Smooth muscle cell (in vitro differentiated cells): ENCODE measurements at regions not wholly inside any gene's neighbourhood (a gene's known extent, or its start where the extent isn't known, plus 50 kb on each side); places are given as distances from the start of the nearest gene placed in this dataset.
"Not testable (repeated sequence)": the region's sequence is repeated elsewhere in the genome, so short reads cannot be mapped to it uniquely, and the experiment has no call there.

ENCODE experiments used
- DNase-seq: peaks from one replicate; lab custom pipeline; 2025; ENCODE audit not compliant: unreplicated experiment; lab: John Stamatoyannopoulos, UW
- H2AFZ ChIP-seq: fragments of 200-600 bp; sonication (generic); 2 replicates; pipeline ENCODE4 v1.6.0; 2016; ENCODE audit warnings: antibody characterized with exemption, low read depth, mild to moderate bottlenecking
- H3F3A ChIP-seq: fragments of 200-600 bp; sonication (generic); 2 replicates; pipeline ENCODE4 v1.6.0; 2017; ENCODE audit warnings: antibody characterized with exemption, low read depth
- H3K27ac ChIP-seq: fragments of 200-600 bp; sonication (generic); 2 replicates; pipeline ENCODE4 v1.5.1; 2016; ENCODE audit warnings: low read depth, mild to moderate bottlenecking
- H3K27me3 ChIP-seq: fragments of 200-600 bp; sonication (generic); 2 replicates; pipeline ENCODE4 v1.6.1; 2016; ENCODE audit warnings: low read depth, mild to moderate bottlenecking
- H3K36me3 ChIP-seq: fragments of 200-600 bp; sonication (generic); 2 replicates; pipeline ENCODE4 v1.5.1; 2016; ENCODE audit warnings: low read depth
- H3K4me1 ChIP-seq: fragments of 200-600 bp; sonication (generic); 2 replicates; pipeline ENCODE4 v1.5.1; 2016; ENCODE audit warnings: low read depth
- H3K4me2 ChIP-seq: fragments of 200-600 bp; sonication (generic); 2 replicates; pipeline ENCODE4 v1.6.0; 2016; ENCODE audit warnings: mild to moderate bottlenecking
- H3K4me3 ChIP-seq: fragments of 200-600 bp; sonication (generic); 2 replicates; pipeline ENCODE4 v1.5.1; 2016; ENCODE audit warnings: mild to moderate bottlenecking
- H3K79me2 ChIP-seq: fragments of 200-600 bp; sonication (generic); 2 replicates; pipeline ENCODE4 v1.6.0; 2016; ENCODE audit warnings: low read depth, mild to moderate bottlenecking
- H3K9ac ChIP-seq: fragments of 200-600 bp; sonication (generic); 2 replicates; pipeline ENCODE4 v1.6.0; 2016; ENCODE audit warnings: low read depth
- H3K9me3 ChIP-seq: fragments of 200-600 bp; sonication (generic); replicated peaks from 2 replicates; pipeline ENCODE4 v1.5.1; 2016; ENCODE audit warnings: low read depth
- H4K20me1 ChIP-seq: fragments of 200-600 bp; sonication (generic); 2 replicates; pipeline ENCODE4 v1.6.0; 2016; ENCODE audit warnings: low read depth
- WGBS: methylation state at CpG from one replicate; pipeline ENCODE4 v1.1.7; 2016; ENCODE audit warnings: low lambda C conversion rate; 5-methylcytosine and 5-hydroxymethylcytosine counted together
- TF ChIP-seq, protein P1 (sequence below): fragments of 200-600 bp; sonication (generic); IDR thresholded peaks from 2 replicates; pipeline ENCODE4 v1.5.1; 2017; ENCODE audit warnings: borderline replicate concordance, mild to moderate bottlenecking, antibody characterized with exemption; ENCODE audit not compliant: insufficient read depth, poor library complexity, severe bottlenecking

DNA sequence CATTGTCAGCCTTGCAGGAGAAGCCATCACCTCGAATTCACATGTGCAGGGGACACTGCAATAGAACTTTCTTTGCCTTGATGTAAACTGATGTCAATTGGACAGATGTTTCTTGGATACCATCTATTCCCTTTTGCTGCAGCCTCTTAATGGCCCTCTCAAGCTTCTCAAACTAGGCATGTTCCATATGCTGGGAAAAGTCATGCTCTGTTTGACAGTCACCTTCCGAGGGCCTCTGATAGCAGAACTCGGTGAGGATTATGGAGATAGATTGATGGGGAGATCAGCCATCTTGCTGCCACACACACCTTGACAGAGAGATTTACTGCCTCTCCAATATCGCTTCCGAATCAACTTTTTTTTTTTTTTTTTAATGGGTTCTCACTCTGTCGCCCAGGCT lies 145.8 kb upstream of the NUDT4 start:
- H3K79me2 ChIP-seq: no peaks in the 10 kb centered on the region
- no peak for DNase-seq

DNA sequence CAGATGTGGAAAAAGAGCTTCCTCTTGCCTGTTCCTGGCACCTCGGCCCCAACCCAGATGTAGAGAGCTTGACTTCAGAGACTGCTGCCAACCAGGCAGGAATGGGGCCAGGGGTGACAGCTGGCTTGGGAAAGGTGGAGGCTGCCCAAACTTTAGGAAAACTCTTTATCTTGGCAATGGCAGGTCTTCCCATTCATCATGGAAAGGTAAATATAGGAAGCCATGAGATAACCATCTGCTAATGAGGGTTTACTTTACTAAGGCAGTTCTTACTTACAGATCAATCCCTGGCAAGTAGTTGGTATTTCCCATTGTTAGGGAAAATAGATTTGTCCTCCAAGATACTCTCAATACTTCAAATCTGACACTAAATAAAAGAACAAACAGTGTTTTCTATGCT lies 143.1 kb upstream of the NUDT4 start:
- TF ChIP-seq, protein P1, sequence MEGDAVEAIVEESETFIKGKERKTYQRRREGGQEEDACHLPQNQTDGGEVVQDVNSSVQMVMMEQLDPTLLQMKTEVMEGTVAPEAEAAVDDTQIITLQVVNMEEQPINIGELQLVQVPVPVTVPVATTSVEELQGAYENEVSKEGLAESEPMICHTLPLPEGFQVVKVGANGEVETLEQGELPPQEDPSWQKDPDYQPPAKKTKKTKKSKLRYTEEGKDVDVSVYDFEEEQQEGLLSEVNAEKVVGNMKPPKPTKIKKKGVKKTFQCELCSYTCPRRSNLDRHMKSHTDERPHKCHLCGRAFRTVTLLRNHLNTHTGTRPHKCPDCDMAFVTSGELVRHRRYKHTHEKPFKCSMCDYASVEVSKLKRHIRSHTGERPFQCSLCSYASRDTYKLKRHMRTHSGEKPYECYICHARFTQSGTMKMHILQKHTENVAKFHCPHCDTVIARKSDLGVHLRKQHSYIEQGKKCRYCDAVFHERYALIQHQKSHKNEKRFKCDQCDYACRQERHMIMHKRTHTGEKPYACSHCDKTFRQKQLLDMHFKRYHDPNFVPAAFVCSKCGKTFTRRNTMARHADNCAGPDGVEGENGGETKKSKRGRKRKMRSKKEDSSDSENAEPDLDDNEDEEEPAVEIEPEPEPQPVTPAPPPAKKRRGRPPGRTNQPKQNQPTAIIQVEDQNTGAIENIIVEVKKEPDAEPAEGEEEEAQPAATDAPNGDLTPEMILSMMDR: no peak
- H3K27ac ChIP-seq: no peak overlapping the region
- H3K36me3 ChIP-seq: no peaks in the 10 kb centered on the region
- H3K4me1 ChIP-seq: no peaks in the 10 kb centered on the region
- H2AFZ ChIP-seq: no peak overlapping the region
- no peak overlapping the region for H3K9ac ChIP-seq
- WGBS: 92% methylated on average over 1 of the region's 1 CpG
- no peaks in the 10 kb centered on the region for H3K79me2 ChIP-seq
- H3K27me3 ChIP-seq: no peaks in the 10 kb centered on the region
- H4K20me1 ChIP-seq: no peaks in the 10 kb centered on the region
- DNase-seq: no peak
- H3K4me2 ChIP-seq: no peak overlapping the region
- H3K9me3 ChIP-seq: no peaks in the 10 kb centered on the region
- H3K4me3 ChIP-seq: no peak overlapping the region
- no peaks in the 10 kb centered on the region for H3F3A ChIP-seq

More for the DNA sequence above, 145.8 kb upstream of the NUDT4 start:
- TF ChIP-seq, protein P1: no peak
- Histone ChIP-seq H3K9me3 (no peaks in the 10 kb centered on the region), H3K9ac (no peak overlapping the region), H3K36me3 (no peaks in the 10 kb centered on the region), H3F3A (peaks cover 3% of the 10 kb centered on the region), H2AFZ (no peak overlapping the region), H3K4me2 (no peak overlapping the region), H3K4me3 (no peak overlapping the region), H3K27me3 (no peaks in the 10 kb centered on the region), H3K4me1 (no peaks in the 10 kb centered on the region), H3K27ac (no peak overlapping the region), H4K20me1 (no peaks in the 10 kb centered on the region)
- 95% methylated on average over 6 of the region's 6 CpGs for WGBS

DNA sequence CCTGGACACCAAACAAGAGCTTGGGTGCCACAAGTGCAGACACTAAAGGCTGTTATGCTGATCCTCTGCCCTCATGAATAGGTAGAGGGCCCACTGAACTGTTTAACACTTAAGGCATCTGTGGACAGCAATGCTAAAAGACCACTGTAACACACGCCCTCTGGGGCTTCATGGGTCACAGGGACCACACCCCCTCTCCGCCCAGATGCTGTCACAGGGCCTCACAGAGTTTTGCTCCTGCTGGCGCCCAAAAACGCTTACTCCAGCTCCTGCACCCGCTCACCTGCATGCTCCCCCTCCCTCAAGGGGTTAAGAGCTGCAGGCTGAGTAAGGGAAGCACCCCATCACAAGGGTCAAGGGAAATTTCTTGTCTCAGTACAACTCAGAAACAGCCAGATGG lies 141.8 kb upstream of the NUDT4 start:
- no peaks in the 10 kb centered on the region for H3K9me3 ChIP-seq
- H3K4me1 ChIP-seq: no peaks in the 10 kb centered on the region
- no peak for DNase-seq
- H3K4me3 ChIP-seq: no peak overlapping the region
- H3F3A ChIP-seq: no peaks in the 10 kb centered on the region
- 95% methylated on average over 5 of the region's 5 CpGs for WGBS
- H2AFZ ChIP-seq: no peak overlapping the region
- no peaks in the 10 kb centered on the region for H3K79me2 ChIP-seq
- H3K27ac ChIP-seq: no peak overlapping the region
- TF ChIP-seq, protein P1: no peak
- no peak overlapping the region for H3K4me2 ChIP-seq
- H3K9ac ChIP-seq: no peak overlapping the region
- H4K20me1 ChIP-seq: no peaks in the 10 kb centered on the region
- no peaks in the 10 kb centered on the region for H3K36me3 ChIP-seq
- no peaks in the 10 kb centered on the region for H3K27me3 ChIP-seq

DNA sequence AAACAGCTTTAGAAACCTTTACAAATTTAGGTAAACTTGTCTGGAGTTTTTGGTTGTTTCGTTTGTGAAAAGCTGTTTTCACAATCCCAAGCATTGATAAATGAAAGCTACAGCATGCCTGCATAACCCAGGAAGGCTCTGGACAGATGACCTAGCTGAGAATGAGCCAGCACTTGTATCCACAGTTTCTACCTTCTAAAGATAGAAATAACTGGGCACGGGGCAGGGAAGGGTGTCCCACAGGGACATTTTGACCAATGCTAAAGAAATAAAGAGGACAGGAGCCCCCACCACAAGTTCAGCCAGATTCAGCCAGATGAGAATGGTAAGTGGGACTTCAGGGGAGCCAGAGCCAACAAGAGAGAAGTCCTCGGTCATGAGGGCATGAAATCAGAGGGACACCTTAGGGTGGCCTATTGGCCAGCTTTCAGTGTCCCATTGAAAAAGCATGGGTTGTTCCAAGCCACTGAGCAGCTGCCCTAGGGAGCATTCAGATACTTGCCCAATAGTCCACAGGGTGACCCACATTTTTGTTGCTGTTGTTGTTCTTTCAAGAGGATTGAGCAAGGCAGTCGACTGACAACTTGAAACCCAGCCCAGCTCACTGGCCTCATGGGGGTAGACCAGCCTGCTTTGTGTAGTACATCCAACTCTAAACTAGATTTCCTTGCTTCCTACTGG lies 140.3 kb upstream of the NUDT4 start:
- no peaks in the 10 kb centered on the region for H3K4me1 ChIP-seq
- H3K9ac ChIP-seq: no peak overlapping the region
- H3K27ac ChIP-seq: no peak overlapping the region
- no peaks in the 10 kb centered on the region for H3K79me2 ChIP-seq
- WGBS: 95% methylated on average over 4 of the region's 4 CpGs
- no peak overlapping the region for H3K4me2 ChIP-seq
- no peaks in the 10 kb centered on the region for H3F3A ChIP-seq
- no peaks in the 10 kb centered on the region for H3K27me3 ChIP-seq
- TF ChIP-seq, protein P1: no peak
- no peaks in the 10 kb centered on the region for H3K36me3 ChIP-seq
- no peak overlapping the region for H3K4me3 ChIP-seq
- H4K20me1 ChIP-seq: no peaks in the 10 kb centered on the region
- no peaks in the 10 kb centered on the region for H3K9me3 ChIP-seq
- H2AFZ ChIP-seq: no peak overlapping the region
- no peak for DNase-seq

DNA sequence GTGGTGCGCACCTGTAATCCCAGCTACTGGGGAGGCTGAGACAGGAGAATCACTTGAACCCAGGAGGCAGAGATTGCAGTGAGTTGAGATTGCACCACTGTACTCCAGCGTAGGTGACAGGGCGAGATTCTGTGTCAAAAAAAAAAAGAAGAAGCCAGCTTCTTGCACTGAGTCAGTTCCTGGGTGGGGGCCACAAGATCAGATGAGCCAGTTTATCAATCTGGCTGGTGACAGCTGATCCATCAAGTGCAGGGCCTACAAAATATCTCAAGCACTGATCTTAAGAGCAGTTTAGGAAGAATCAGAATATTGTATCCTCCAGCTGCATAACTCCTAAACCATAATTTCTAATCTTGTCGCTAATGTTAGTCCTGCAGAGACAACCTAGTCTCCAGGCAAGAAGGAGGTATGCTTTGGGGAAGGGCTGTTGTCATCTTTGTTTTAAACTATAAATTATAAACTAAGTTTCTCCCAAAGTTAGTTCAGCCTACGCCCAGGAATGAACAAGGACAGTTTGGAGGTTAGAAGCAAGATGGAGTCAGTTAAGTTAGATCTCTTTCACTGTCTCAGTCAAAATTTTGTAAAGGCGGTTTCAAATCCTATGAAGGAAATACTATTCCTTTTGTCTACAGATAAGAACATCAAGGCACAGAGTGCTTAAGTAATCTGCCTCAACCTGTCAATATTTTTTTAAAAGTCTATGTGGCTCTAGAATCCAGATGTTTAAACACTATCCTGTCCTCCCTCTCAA lies 139.0 kb upstream of the NUDT4 start:
- not testable (repeated sequence) for H3K9ac ChIP-seq, H3K27me3 ChIP-seq
- WGBS: 96% methylated on average over 6 of the region's 6 CpGs

More for the DNA sequence above, 139.0 kb upstream of the NUDT4 start:
- not testable (repeated sequence) for DNase-seq, H3K4me1 ChIP-seq, H3F3A ChIP-seq, H2AFZ ChIP-seq, H3K79me2 ChIP-seq, H4K20me1 ChIP-seq, H3K4me2 ChIP-seq, H3K9me3 ChIP-seq, H3K4me3 ChIP-seq, H3K36me3 ChIP-seq, H3K27ac ChIP-seq
